ENCODE measurements at regions not wholly inside any gene's neighbourhood (a gene's known extent, or its start where the extent isn't known, plus 50 kb on each side); places are given as distances from the start of the nearest gene placed in this dataset.
A peak's percentile ranks its signal among the peaks of the same experiment; 100 is the strongest.
"Not testable (repeated sequence)": the region's sequence is repeated elsewhere in the genome, so short reads cannot be mapped to it uniquely, and the experiment has no call there.

GRCh38 chr6:11403035-11403601 lies 134.4 kb upstream of the TMEM170B start:
- no peak for DNase-seq

- not testable (repeated sequence) for DNase-seq
Measured at GRCh38 chr6:11402581-11402980, 135.0 kb upstream of the TMEM170B start.

GRCh38 chr6:11401954-11402353 lies 135.6 kb upstream of the TMEM170B start:
- DNase-seq, result not testable (repeated sequence)

- no peak for DNase-seq
Measured at GRCh38 chr6:11398451-11399326, 138.9 kb upstream of the TMEM170B start.

GRCh38 chr6:11397622-11398450 lies 139.7 kb upstream of the TMEM170B start:
- DNase-seq, result no peak

- DNase-seq, result no peak
Measured at GRCh38 chr6:11396860-11397259, 140.7 kb upstream of the TMEM170B start.

- no peak for DNase-seq
Measured at GRCh38 chr6:11393713-11394627, 143.6 kb upstream of the TMEM170B start.

GRCh38 chr6:11392778-11393507 lies 144.6 kb upstream of the TMEM170B start:
- DNase-seq, result no peak

- DNase-seq, result no peak
Measured at GRCh38 chr6:11391934-11392777, 145.4 kb upstream of the TMEM170B start.

- DNase-seq, result no peak
Measured at GRCh38 chr6:11389977-11390376, 147.6 kb upstream of the TMEM170B start.

GRCh38 chr6:11388983-11389944 lies 148.3 kb upstream of the TMEM170B start:
- DNase-seq, result no peak

- no peak for DNase-seq
Measured at GRCh38 chr6:11387707-11388430, 149.7 kb upstream of the TMEM170B start.

GRCh38 chr6:11386726-11387125 lies 150.8 kb upstream of the TMEM170B start:
- DNase-seq, result no peak

- DNase-seq, result no peak
Measured at GRCh38 chr6:11386323-11386722, 151.2 kb upstream of the TMEM170B start.

- DNase-seq, result no peak
Measured at GRCh38 chr6:11384531-11385309, 152.3 kb upstream of the NEDD9 start.

- DNase-seq, result peak; percentile 60
Measured at GRCh38 chr6:11381801-11382513, 149.5 kb upstream of the NEDD9 start.
